NOMO-1 treated with DMSO at 0.1 percent for 48 hours (cell line): ENCODE measurements at regions not wholly inside any gene's neighbourhood (a gene's known extent, or its start where the extent isn't known, plus 50 kb on each side); places are given as distances from the start of the nearest gene placed in this dataset.
"Not testable (repeated sequence)": the region's sequence is repeated elsewhere in the genome, so short reads cannot be mapped to it uniquely, and the experiment has no call there.

Source experiments
- DNase-seq: peaks from one replicate; lab custom pipeline; 2025; ENCODE audit not compliant: unreplicated experiment; lab: John Stamatoyannopoulos, UW

DNA sequence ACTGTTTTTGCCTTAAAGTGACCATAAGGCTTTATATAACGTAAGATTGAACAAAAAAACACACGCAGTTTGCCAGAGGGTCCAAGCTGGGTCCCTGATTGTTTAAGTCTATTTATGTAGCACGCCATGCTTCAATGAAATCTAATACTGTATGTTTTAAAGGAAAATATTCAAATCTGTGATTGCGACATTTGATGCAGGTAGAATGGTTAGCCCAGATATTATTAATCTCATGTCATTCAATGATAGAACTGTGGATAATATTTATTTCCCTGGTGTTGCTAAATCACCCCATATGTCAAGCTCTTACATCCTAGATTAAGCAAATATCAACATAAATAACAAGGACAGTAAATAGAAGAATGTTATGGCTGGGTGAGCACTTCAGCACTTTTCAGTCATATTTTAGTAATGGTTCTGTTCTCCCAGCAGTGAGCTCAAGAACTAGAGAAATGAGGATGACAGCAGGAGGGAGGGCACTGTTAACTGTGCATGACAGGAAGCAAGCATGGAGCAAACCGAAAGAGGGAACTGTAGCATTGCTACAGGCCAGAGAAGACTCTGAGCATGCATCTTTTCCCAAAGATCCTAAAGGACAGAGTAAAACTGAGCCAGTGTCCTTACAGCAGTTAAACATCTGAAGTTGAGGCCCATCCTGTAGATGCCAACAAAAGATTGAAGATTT is 465.7 kb upstream of the MGAT4C start:
- DNase-seq = no peak

DNA sequence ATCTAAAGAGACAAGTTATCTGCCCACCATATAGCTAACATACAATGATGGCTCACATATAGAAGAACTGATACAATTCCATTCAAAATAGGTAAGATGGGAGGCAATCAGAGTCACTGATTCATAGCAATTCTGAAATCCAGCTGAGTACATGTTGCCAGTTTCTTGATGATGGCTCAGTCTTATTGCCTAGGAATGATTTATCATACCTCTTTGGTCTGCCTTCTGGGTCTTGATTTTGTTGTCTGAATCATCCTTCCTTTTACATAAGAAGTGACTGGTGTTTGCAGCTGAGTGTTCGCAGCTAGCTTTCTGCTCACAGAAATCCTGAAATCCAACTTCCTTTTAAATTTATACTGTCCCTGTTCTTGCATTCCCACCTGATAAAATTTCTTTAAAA is 463.2 kb upstream of the MGAT4C start:
- DNase-seq = no peak

DNA sequence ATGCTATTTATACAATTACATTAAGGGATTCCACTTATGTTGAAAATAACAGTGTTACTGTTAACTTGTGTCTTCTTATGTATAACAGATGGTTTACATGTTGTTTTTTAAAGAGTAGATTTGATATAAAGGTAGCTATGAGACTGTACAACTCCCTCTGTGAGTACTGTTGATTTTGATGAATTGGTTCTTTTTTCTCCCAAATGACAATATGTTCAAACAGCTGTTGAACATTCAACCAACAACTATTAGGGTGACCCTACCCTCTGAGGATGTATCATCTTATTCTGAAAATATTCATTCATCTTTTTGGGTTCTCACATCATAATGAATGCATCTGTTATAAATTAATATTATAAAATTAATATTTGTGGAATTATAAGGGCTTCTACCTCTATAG is 456.9 kb upstream of the MGAT4C start:
- no peak for DNase-seq

DNA sequence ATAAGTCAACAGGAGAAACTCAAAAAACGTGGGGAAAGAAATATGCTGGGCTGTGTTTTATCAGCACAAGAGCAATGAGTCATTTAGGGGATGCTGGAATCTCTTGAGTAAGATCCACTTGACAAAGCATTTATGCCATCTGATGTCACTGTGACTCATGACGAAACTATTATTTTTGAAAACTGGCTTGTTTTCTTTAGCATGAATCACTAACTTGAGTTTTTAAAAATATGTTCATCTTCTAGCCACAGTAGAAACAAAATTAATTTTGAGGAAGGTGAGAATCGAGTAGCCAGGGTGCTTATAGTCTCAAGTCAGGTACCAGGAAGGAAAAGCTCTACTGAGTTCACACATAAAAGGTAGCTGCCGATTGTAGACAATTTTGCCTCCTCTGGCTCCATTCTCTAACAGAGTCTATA is 456.2 kb upstream of the MGAT4C start:
- no peak for DNase-seq

DNA sequence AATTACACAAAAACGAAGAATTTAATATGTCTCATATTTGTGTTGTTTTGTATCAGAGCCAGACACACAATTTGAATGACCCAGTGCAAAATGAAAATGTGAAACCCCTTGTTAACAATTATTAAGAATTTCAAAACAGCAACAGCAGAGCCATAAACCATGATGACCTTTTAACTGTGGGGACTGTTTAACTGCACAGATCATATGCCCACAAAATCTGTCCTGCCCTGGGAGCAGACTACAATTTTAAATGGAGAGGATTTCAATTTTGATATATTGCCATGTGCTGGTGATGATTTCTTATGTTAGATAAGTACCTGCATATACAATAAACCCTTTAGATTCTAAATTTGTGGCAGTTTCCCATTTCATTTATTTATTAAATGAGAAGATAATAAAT is 455.5 kb upstream of the MGAT4C start:
- no peak for DNase-seq

DNA sequence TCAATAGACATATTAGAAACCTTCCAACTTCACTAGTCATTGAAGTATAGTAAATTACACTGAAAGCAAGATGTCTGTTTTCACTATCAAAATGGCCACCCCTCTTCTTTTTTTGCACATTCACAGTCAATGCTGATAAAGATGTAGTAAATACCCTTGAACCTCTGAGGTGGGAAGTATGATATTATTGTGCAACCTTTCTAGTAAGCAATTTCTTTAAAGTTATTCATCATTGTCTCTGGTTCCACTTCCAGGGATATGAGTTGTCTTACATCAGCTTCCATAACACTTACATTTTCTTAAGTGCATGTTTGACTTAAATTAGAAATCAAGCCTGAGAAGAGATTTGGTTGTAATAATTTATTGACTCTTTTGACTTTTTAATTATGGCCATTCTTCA is 453.9 kb upstream of the MGAT4C start:
- no peak for DNase-seq

DNA sequence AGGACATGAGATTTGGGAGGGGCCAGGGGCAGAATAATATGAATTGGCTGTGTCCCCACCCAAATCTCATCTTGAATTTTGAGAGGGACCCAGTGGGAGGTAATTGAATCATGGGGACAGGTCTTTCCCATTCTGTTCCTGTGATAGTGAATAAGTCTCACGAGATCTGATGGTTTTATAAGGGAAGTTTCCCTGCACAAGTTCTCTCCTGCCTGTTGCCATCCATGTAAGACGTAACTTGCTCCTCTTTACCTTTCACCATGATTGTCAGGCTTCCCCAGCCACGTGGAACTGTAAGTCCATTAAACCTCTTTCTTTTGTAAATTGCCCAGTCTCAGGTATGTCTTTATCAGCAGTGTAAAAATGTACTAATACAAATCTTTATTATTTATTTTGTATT is 452.8 kb upstream of the MGAT4C start:
- not testable (repeated sequence) for DNase-seq

DNA sequence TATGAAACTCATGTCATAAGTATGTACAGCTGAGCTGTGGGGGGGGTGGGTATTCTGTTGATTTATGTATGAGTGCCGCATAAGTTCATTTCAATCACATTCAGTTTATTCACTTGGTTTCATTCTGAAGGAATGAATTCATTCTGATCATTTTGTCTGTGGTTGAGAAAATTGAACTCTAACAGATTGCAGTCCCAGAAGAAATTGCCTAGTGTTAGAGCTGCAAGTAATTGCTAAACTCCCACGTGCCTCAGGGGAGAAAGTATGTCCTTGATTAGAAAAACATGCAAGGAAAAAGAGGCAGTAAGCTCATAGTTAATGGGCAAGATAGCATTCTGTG is 442.4 kb upstream of the MGAT4C start:
- DNase-seq = no peak

DNA sequence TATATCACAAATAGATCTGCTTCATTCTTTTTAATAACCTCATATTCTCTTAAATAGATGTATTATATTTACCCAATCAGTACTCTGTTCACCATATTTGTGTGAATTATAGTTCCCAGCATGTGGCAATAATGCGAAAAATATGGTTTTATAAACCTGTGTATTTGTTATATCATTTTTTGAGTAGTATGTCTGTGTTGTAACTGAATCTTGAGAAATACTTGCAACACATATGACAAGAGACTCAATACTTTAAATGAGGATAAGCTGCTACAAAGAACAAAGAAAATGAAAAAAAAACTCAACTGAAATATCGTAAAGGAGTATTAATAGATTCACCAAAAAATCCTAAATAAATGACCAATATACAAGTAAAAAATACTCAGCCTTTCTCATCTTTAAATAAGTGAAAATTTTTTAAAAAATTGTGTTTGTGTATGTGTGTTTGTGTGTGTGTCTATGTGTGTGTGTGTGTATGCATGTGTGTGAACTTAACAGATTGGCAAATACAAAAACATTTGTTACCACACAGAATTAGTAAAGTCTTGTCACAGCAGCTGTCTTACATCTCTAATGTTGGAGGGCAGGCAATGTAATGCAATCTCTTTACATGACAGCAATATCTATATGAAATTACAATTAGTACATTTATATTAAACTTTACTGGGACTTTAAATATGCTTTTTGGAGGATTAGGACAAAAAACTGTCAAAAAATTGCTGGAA is 441.9 kb upstream of the MGAT4C start:
- DNase-seq = no peak

DNA sequence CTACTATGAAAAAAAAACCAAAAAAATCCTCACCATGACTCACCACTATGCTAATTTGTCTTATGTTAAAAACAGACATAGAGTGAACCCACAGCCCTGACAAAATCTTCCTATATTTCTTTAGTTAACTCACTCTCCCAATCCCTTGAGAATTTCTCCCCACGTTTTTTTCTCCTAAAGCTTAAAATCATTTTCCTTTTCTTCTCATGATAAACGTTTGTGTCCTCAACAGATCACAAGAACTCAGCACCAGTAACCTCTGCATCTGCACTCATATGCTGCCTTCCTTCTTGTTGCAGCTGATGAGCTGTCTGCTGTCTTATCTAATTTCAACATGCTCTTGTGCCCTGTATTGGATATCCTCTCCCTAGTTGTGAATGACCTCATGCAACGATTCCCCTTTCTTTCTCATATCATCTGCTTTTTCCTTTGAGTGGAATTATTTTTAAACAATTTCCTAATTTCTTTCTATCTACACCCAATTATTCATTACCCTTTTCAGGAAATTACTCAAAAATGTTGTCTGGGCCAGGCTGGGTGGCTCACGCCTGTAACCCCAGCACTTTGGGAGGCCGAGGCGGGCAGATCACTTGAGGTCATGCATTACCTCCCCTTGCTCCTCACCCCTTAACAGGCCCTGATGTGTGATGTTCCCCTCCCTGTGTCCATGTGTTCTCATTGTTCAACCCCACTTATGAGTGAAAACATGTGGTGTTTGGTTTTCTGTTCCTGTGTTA is 427.5 kb upstream of the MGAT4C start:
- DNase-seq = no peak

DNA sequence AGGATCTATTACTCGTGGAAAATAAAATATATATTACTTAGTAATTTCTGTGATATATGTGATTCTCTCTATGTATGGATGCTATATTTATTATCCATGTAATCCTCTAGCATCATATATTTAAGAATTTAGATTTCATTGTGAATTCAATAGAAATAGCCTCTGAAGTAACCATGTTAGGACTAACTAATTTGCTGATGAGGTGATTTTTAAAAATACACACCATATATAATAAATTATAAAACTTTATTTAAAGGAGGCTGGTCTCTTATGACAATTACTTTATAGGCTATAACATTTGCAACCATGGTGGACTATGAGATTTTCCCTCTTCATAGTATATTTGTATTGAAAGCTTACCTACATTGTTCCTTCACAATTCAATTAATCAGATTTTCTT is 424.9 kb upstream of the MGAT4C start:
- DNase-seq = no peak

DNA sequence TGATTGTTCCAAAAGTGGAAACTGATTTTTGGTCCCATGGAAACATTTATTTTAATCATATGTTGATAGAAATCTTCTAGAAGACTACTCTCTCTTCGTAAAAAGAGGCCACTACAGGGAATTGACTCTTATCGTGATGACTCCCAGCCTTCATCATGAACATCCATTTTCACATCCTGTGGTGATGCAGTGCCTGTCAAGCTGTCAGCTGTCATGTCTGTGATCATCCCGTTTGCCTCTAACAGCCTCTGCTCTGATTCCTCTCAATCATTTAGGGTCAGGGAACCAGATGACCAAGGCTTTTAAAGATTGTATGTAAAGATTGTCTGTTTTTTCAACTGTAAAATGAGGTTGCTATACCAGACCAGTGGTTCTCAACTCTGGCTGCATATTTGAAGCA is 419.0 kb upstream of the MGAT4C start:
- no peak for DNase-seq

DNA sequence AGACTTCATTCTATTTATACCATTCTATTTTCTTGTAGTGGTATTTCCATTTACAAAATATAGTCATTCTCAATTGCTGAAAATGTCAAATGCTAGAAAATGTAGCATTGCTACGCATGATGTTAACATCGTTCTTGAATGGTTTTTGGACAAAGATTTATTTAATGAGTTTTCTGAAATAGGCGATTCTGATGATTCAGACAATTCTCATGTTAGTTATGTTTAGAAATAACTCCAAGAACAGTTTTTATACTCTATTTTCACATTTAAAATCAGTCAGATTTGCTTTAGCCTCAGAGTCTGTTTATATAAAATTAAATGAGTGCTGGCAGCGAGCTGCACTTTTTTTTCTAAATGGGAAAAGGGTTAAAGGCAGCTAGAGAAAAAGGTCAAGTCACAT is 414.8 kb upstream of the MGAT4C start:
- DNase-seq = no peak

DNA sequence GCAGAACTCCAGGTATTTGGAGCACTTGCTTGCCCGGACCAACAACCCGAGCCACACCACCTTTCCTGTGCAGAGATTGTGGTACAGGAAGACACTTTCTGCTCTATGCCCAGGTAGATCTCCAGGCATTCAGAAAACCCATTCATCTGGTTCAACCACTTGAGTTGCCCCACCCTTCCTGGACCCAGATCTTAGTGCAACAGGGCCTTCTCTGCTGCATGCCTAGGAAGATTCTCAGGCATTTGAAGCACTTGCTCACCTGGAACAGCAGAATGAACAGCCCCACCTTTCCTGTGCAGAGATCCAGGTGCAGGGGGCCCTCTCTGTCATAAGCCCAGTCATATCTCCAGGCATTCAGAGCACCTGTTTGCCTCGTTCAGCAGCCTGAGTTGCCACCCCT is 412.8 kb upstream of the MGAT4C start:
- DNase-seq = no peak

DNA sequence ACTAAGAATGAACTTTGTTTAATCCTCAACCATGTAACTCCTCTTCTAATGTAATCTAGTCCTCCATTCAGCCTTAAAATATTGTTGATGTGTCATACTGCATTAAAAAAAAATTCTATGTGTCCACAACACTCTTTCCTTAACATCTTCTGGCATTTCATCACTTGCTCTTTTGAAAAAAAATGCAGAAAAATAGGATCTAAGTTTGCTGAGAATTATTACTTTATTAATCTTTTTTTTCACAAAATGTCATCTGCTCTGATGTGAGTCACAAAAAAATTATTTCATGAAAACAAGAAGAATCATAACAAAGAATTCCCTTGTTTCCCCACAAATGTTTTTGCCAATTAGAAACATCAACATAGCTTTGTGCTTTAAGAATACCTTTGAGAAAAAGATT is 410.1 kb upstream of the MGAT4C start:
- DNase-seq = no peak

DNA sequence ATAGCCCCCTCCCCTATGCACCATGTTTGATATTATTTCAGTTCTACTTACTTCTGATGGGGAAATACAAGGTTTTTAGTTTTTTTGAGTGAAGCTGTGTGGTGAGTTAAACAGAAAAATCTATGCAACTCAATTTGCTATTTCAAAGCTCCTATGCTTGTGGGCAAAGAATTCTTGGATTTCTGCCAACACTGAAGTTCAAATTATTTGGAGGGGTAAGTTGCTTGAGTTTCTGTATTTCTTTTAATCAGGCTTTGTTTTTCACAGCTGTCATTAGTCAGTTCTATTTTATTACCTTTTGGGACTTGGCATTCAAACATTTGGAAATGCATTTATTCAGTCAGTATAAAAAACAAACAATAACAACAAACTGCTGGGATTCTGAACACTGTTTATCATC is 407.5 kb upstream of the MGAT4C start:
- no peak for DNase-seq

DNA sequence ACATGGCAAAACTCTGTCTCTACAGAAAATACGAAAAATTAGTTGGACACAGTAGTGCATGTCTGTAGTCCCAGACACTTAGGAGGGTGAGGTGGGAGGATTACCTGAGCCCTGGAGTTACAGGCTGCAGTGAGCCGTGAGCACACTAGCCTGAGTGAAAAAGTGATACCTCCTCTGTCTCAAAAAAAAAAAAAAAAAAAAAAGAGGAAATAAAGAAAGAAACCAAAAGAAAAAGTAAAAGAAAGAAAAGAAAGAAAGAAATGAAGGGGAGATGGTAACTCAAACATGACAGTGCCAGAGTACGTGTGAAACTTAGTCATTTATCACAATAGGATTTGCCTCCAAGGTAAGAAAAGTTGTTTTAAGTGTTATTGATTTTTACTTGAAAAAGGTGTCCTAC is 407.0 kb upstream of the MGAT4C start:
- DNase-seq = peak; percentile 27

DNA sequence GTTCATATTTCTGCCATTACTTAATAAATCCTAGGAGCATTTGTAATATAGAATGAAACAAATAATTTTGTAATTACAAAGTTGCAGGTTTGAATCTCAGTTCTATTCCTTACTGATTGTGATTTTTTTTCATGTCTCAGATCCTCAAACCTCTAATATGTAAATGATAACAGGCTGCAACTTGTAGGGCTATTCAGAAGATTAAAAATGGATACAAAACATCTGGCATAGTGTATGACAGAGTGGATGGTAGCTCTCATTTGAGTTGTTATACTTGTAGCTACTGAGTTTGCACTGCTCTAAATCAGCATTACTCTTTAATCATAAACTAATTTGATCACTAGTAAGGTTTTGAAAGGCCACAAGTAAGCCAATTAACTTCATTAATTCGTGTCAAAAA is 406.3 kb upstream of the MGAT4C start:
- DNase-seq = no peak

DNA sequence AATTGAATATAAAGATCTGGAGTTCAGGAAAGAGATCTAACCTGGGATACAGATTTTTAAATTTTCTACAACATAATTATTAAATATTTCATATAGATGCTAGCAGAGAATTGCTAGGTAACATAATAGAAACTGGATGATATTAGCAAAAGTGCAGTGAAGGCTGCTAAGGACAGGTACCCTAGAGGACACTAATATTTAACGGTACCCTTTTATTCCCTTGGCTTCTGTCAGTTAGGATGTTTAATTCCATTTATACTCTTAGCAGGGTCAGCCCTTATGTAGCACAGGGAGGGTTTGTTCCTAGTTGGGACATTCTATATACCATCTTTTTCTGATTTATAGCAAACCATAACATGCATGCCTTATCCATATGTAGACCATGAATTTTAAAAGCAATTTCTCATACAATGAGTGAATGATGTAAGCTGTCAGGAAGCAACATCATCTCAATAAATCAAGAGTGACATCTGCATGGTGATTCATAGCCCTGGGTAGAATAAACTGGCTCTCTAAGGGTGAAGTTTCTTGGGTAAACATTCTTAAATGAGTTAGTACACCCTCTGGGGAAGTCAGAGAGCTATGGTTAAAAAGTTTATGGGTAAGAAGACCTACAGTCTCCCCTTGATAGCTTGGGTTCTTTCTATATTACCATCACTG is 404.4 kb upstream of the MGAT4C start:
- DNase-seq = no peak

DNA sequence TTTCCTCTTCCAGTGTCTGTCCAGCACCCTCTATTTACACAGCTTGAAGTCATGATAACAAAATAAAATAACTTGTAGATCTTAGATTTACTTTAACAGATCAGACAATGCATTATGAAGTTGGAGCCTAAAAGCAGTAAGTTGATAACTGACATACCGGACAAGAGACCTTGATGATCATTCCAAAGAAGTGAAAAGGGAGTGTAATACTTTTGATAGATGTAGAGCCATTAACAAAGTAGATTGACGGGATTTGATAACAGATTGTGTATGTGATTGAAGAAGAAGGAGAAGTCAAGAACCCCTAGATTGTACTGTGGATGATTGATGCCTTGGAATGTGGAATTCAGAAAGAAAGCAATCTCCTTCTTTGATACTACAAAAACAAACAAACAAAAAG is 403.8 kb upstream of the MGAT4C start:
- DNase-seq = no peak

DNA sequence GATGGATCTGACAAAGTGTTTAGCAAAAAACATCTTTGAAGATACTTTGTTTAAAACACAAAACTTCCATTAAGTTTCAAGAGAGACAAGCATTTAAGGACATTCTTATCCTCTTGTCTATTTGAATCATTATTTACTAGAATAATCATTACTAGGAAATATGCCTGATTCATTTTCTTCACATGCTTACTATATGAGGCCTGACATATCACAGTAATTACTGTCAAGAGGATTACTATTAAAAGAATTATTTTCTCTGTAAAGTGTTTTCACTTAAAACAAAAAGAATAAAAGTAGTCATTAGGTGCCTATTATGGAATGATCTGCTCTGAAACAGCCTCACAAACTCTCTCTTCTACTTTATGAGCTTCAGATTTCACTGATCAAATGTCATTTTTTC is 402.1 kb upstream of the MGAT4C start:
- DNase-seq = no peak

DNA sequence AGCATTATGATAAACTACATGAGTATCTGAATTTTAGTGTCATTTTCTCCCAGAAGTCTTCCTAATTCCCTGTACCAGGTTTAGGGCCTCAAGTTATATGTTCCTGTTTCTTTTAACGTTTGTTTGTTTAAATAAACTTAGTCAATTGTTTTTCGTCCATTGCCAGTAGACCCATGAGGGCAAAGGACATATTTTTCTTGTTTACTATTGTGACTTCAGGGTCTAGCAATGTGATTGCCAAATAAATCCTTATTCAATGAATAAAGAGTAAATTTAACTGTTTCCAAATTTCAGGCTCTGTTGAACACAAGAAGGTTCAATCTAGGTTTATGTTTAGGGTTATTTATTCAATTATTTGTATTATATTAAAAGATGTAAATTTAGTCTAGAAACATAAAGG is 391.6 kb upstream of the MGAT4C start:
- DNase-seq = no peak
